ENCODE measurements at regions not wholly inside any gene's neighbourhood (a gene's known extent, or its start where the extent isn't known, plus 50 kb on each side); places are given as distances from the start of the nearest gene placed in this dataset.

GRCh38 chr12:24749171-24749570 lies 199.7 kb downstream of the BCAT1 start:
- no peaks in the 10 kb centered on the region for H4K20me1 ChIP-seq (ENCODE audit: insufficient read depth)
- no peaks in the 10 kb centered on the region for H3K79me2 ChIP-seq (replicated peaks; ENCODE audit: insufficient read depth, low read length)
- H3K4me2 ChIP-seq (ENCODE audit: low read length) = no peak overlapping the region
- H3K27ac ChIP-seq (ENCODE audit: low read length) = no peak overlapping the region
- H3K9me2 ChIP-seq (ENCODE audit: insufficient read depth, low read length) = no peaks in the 10 kb centered on the region
- TF ChIP-seq EZH2 (IDR thresholded peaks at IDR 0.05; ENCODE audit: borderline replicate concordance, insufficient read depth, low read length, poor library complexity, severe bottlenecking) (no peak), TAF1 (IDR thresholded peaks at IDR 0.05; ENCODE audit: low read depth) (no peak), EP300 (conservative IDR thresholded peaks at IDR 0.05; ENCODE audit: poor library complexity, severe bottlenecking) (no peak), REST (IDR thresholded peaks at IDR 0.05; ENCODE audit: borderline replicate concordance) (no peak), POLR2AphosphoS5 (IDR thresholded peaks at IDR 0.05) (no peak), MXI1 (conservative IDR thresholded peaks at IDR 0.05; ENCODE audit: poor library complexity, severe bottlenecking) (no peak), SMC3 (conservative IDR thresholded peaks at IDR 0.05; ENCODE audit: poor library complexity) (no peak), RAD21 (conservative IDR thresholded peaks at IDR 0.05) (no peak), CTCF (IDR thresholded peaks at IDR 0.05; ENCODE audit: poor library complexity, severe bottlenecking) (no peak)
- no peaks in the 10 kb centered on the region for H3F3A ChIP-seq (ENCODE audit: insufficient read depth, low read length, poor library complexity, severe bottlenecking)
- no peak overlapping the region for H2AFZ ChIP-seq (ENCODE audit: low read depth, low read length)
- H3K9me3 ChIP-seq (ENCODE audit: low read length) = no peaks in the 10 kb centered on the region
- H3K36me3 ChIP-seq (ENCODE audit: insufficient read depth, low read length) = no peaks in the 10 kb centered on the region
- no peak overlapping the region for H3K9ac ChIP-seq (ENCODE audit: low read length)
- no peaks in the 10 kb centered on the region for H3K27me3 ChIP-seq (ENCODE audit: insufficient read depth, low read depth, low read length)
- H3K4me3 ChIP-seq (ENCODE audit: low read length) = no peak overlapping the region

GRCh38 chr12:24748326-24748725 lies 200.6 kb downstream of the BCAT1 start:
- H3K27ac ChIP-seq (ENCODE audit: low read length) = no peak overlapping the region
- no peaks in the 10 kb centered on the region for H4K20me1 ChIP-seq (ENCODE audit: insufficient read depth)
- no peaks in the 10 kb centered on the region for H3F3A ChIP-seq (ENCODE audit: insufficient read depth, low read length, poor library complexity, severe bottlenecking)
- no peaks in the 10 kb centered on the region for H3K27me3 ChIP-seq (ENCODE audit: insufficient read depth, low read depth, low read length)
- H3K36me3 ChIP-seq (ENCODE audit: insufficient read depth, low read length) = no peaks in the 10 kb centered on the region
- H3K4me2 ChIP-seq (ENCODE audit: low read length) = no peak overlapping the region
- TF ChIP-seq SMC3 (conservative IDR thresholded peaks at IDR 0.05; ENCODE audit: poor library complexity) (no peak), TAF1 (IDR thresholded peaks at IDR 0.05; ENCODE audit: low read depth) (no peak), POLR2AphosphoS5 (IDR thresholded peaks at IDR 0.05) (no peak), MXI1 (conservative IDR thresholded peaks at IDR 0.05; ENCODE audit: poor library complexity, severe bottlenecking) (no peak), EP300 (conservative IDR thresholded peaks at IDR 0.05; ENCODE audit: poor library complexity, severe bottlenecking) (no peak), EZH2 (IDR thresholded peaks at IDR 0.05; ENCODE audit: borderline replicate concordance, insufficient read depth, low read length, poor library complexity, severe bottlenecking) (no peak), REST (IDR thresholded peaks at IDR 0.05; ENCODE audit: borderline replicate concordance) (no peak), RAD21 (conservative IDR thresholded peaks at IDR 0.05) (no peak), CTCF (IDR thresholded peaks at IDR 0.05; ENCODE audit: poor library complexity, severe bottlenecking) (no peak)
- no peaks in the 10 kb centered on the region for H3K9me3 ChIP-seq (ENCODE audit: low read length)
- H3K9me2 ChIP-seq (ENCODE audit: insufficient read depth, low read length) = no peaks in the 10 kb centered on the region
- H3K9ac ChIP-seq (ENCODE audit: low read length) = no peak overlapping the region
- no peaks in the 10 kb centered on the region for H3K79me2 ChIP-seq (replicated peaks; ENCODE audit: insufficient read depth, low read length)
- no peak overlapping the region for H2AFZ ChIP-seq (ENCODE audit: low read depth, low read length)
- H3K4me3 ChIP-seq (ENCODE audit: low read length) = no peak overlapping the region
